NCI-H226 (cell line): ENCODE measurements at regions not wholly inside any gene's neighbourhood (a gene's known extent, or its start where the extent isn't known, plus 50 kb on each side); places are given as distances from the start of the nearest gene placed in this dataset.

ENCODE experiments used
- DNase-seq: peaks from one replicate; pipeline ENCODE4 v3.0.0-alpha.2; 2015

DNA sequence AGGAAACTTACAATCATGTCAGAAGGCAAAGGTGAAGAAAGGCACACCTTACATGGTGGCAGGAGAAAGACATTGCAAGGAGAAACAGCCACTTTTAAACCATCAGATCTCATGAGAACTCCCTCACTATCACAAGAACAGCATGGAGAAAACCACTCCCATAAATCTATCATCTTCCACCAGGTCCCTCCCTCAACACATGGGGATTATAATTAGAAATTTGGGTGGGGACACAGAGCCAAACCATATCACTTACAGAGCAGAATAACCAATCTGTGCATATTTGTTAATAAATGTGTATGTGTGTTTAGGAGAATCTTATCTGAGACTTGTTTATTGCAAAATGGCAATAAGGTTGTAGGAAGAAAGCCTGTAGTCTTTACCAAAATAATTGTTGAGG lies 205.2 kb upstream of the ANO3 start:
- no peak for DNase-seq

DNA sequence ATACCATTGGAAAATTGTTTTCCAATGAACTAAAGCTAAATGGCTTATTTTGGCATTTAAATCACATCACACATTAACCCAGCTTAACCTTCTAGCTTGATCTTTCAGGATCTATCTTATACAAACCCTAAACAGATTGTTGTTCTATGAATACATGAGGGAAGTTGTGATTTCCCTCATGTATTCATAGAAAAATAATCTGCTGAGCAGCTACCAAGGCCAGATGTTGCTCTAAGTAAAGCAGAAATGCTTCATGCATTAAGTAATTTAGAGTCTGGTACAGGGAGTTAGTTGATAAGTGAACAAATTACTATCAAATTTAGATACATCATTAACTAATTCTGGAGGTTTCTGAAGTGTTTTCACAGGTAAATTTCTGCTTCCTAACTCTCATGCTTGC lies 204.6 kb upstream of the ANO3 start:
- DNase-seq, result no peak

- DNase-seq, result no peak
Measured at GRCh38 chr11:26131406-26131805, 200.5 kb upstream of the ANO3 start.

- no peak for DNase-seq
Measured at GRCh38 chr11:26134053-26134452, 197.9 kb upstream of the ANO3 start.

DNA sequence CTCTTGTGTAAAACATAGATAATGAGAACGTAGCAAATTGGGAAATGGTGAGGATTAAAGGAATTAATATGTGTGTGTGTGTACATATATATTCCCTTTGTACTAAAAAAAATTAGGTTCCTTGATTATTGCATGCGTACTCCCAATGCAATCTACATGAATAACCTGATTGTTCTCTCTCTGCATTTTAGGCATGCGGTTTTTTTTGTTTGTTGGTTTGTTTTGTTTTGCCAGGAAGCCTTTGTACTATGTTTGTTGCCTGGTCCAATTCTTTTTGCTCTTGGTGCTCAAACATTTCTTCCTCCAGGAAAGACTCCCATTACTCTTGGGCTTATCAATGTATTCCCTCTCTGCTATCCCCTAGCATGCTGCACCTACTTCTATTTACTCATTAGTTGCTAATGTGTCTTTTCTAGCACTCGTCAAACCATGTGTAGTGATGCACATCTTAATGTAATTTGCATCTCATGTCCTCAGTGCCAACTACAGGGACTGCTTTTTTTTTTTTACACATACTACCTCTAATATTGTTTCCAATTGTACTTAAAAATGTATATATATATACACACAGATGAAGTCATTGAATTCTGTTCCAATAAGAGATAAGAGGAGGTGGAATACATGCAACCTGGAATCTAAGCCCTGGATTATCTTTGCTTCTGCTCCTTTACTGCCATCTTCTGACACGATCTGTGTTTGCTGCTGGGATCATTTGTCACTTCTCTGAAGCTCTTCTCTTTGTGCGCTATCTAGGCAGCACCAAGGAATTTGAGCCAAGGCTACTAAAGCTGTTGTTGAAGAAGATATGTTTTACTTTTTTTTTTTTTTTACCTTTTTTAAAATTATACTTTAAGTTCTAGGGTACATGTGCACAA lies 197.2 kb upstream of the ANO3 start:
- no peak for DNase-seq

- DNase-seq, result no peak
Measured at GRCh38 chr11:26137651-26138050, 194.3 kb upstream of the ANO3 start.

GRCh38 chr11:26142891-26143290 lies 189.0 kb upstream of the ANO3 start:
- DNase-seq, result no peak

- DNase-seq, result no peak
Measured at GRCh38 chr11:26143566-26144290, 188.2 kb upstream of the ANO3 start.

DNA sequence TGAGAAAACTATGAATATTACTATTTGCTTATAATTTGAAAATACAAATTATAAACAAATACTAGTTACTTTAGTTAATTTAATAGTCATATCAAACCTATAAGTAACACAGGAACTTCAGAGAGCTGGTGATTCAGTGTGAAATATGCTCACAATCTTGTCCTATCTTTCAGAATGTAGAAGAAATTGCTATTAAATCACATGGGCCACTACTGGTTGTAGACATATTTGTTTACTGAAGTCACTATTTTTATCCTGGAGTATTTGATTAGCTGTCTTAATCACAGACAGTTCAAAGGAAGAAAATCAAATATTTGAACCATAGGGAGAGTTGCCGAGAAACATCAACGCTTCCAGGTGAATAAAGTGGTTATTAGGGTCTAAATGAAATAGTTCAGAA lies 187.6 kb upstream of the ANO3 start:
- no peak for DNase-seq

GRCh38 chr11:26144911-26145310 lies 187.0 kb upstream of the ANO3 start:
- no peak for DNase-seq

DNA sequence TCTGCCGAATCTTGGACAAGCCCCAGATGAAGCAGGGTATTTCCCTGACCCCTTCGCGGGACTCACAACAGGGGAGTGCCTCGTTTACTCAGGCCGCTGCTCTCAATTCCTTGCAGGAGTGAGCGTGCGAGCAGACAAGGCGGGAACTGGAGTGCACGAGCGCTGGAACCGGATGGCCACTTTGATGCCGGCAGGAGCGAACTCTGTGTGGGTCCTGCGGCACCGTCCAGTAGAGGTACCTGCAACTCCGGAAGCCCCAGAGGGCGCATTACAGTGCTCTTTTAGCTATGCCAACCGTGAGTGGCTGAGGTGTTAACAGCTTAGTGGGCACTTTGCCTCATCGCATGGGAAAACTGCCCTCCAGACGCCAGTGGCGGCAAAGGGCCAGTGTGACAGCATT lies 182.3 kb upstream of the ANO3 start:
- DNase-seq, result no peak

- DNase-seq, result no peak
Measured at GRCh38 chr11:26150031-26150430, 181.9 kb upstream of the ANO3 start.

GRCh38 chr11:26158251-26158650 lies 173.7 kb upstream of the ANO3 start:
- no peak for DNase-seq

- DNase-seq, result no peak
Measured at GRCh38 chr11:26162291-26162690, 169.6 kb upstream of the ANO3 start.

DNA sequence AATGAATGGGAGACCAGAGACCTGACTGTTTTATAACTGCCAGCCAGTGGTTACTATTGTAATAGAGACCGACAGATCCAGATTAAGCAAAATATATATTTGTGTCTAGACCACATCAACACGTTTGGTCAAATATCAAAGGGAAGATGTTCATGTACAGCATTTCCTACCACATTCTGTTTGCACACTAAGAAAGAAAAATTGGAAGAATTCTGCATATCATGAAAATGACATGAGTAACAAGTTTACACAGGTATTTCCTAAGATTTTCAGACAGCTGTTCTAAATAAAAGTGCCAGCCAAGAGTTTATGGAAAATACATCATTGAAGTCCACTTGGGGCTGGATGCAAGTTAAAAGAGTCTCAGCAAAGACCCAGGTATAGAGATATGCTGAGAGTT lies 145.5 kb upstream of the ANO3 start:
- no peak for DNase-seq

GRCh38 chr11:26187639-26188038 lies 144.3 kb upstream of the ANO3 start:
- peak; percentile 22 for DNase-seq

- no peak for DNase-seq
Measured at GRCh38 chr11:26188554-26188953, 143.4 kb upstream of the ANO3 start.

GRCh38 chr11:26191193-26191592 lies 140.7 kb upstream of the ANO3 start:
- no peak for DNase-seq

DNA sequence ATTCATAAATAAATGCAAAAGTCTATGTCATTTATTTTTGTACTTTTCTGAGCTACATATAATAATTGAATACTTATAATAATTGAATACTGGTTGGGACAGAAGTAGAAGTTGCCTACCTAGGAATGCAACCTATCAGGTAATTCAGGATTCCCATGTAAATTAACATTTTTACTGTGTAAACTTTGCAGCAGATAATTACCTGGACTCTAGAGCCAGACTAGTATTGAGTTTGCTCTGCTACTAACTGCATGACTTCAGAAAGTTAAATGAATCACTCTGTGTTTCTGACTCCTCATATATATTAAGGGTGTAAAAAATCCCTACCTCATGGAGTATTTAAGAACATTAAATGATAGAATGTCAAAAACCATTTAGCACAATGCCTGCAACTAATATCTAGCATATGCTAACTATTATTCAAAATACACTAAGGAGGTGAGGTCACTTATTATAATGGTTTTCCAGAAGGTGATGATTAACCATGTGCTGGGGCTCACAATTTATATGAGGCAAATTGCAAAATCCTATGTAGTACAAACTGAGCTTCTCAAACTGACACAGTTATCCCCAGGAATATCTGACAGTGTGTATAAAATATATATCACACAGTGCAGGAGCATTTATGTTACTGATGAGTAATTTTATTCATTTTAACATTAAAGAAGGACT lies 138.1 kb upstream of the ANO3 start:
- DNase-seq, result no peak

- DNase-seq, result no peak
Measured at GRCh38 chr11:26194881-26195280, 137.0 kb upstream of the ANO3 start.

DNA sequence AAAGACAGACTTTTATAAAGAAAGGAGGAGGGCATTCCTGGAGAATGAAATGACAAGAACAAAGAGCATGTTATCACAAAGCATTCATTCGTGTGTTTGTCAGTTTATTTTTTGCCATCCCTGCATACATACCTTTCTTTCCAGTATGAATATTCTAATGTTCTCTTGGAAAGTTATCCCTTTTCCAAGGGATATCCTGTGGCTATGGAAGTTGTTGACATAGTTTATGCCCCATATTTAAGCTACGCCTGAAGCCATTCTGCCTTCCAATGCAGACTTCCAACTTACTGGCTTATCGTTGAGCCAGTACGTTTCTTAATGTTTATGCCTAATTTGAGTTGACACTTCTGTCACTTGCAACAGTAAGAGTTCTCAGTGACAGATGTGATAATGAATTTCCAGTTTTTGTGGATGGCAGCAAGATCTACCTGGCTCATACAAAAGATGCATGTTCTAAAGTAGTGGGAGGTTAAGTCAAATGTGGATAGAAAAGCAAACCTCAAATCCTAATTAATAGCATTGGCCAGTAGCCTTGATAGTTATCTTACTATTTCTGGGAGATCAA lies 133.3 kb upstream of the ANO3 start:
- DNase-seq, result no peak

- DNase-seq, result no peak
Measured at GRCh38 chr11:26199331-26200095, 132.4 kb upstream of the ANO3 start.

DNA sequence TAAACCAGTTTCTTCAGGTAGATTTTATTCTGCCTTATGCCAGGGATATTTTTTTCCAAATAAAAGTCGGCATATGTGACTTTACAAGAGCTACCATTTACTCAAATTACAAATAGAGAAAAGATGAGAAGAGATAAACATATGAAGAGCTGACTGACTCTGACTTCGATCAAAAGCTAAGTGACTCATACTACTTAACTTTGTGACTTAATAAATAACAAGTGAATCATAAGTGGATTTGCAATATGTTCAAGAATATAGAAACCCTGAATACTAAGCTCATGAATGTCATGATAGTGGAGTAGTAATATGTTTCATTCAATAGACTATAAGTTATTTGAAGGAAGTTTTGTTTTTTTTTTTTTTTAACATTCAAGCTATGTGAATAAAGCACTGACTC lies 130.5 kb upstream of the ANO3 start:
- no peak for DNase-seq
